A673 (cell line): ENCODE measurements at regions not wholly inside any gene's neighbourhood (a gene's known extent, or its start where the extent isn't known, plus 50 kb on each side); places are given as distances from the start of the nearest gene placed in this dataset.

ENCODE experiments used
- BruUV-seq: library from RNA; stranded (reverse); fragments of 400-500 nt; replicated peaks from 2 replicates; lab custom pipeline; 2021; lab: Mats Ljungman, UMichigan
- CTCF ChIA-PET: fragments of 300-600 bp; sonication (Branson Sonifier 250); formaldehyde crosslinking; loops from one replicate; lab custom pipeline; 2022; ENCODE audit warnings: antibody characterized with exemption; lab: Charles Lee
- POLR2A ChIA-PET: fragments of 300-600 bp; sonication (Branson Sonifier 250); formaldehyde crosslinking; loops from one replicate; lab custom pipeline; 2022; ENCODE audit warnings: antibody characterized with exemption; ENCODE audit not compliant: low non-redundant PET; lab: Charles Lee
- DNase-seq: peaks from one replicate; pipeline ENCODE4 v3.0.0-alpha.2; 2015; ENCODE audit warnings: low spot score
- H3K27ac ChIP-seq: fragments of 200-600 bp; sonication (generic); 2 replicates; pipeline ENCODE4 v1.5.1; 2016; ENCODE audit warnings: mixed run types, low read depth, mild to moderate bottlenecking, mixed read lengths, antibody characterized with exemption, low read length; ENCODE audit not compliant: poor library complexity, severe bottlenecking
- H3K27me3 ChIP-seq: fragments of 200-600 bp; sonication (generic); replicated peaks from 2 replicates; pipeline ENCODE4 v1.6.1; 2017; ENCODE audit warnings: mixed run types, low read depth, mild to moderate bottlenecking, mixed read lengths, antibody characterized with exemption, low read length; ENCODE audit not compliant: insufficient read depth, poor library complexity
- H3K36me3 ChIP-seq: fragments of 200-600 bp; sonication (generic); 2 replicates; pipeline ENCODE4 v1.6.1; 2016; ENCODE audit warnings: mixed run types, mild to moderate bottlenecking, mixed read lengths, antibody characterized with exemption, low read length; ENCODE audit not compliant: insufficient read depth, poor library complexity, severe bottlenecking
- H3K4me1 ChIP-seq: fragments of 200-600 bp; sonication (generic); 2 replicates; pipeline ENCODE4 v1.6.1; 2017; ENCODE audit warnings: mixed run types, mild to moderate bottlenecking, mixed read lengths, antibody characterized with exemption, low read length; ENCODE audit not compliant: insufficient read depth, poor library complexity, severe bottlenecking
- H3K4me3 ChIP-seq: fragments of 200-600 bp; sonication (generic); 2 replicates; pipeline ENCODE4 v1.5.1; 2016; ENCODE audit warnings: low read depth, mixed run types, mild to moderate bottlenecking, mixed read lengths, low read length; ENCODE audit not compliant: poor library complexity, severe bottlenecking
- H3K9me3 ChIP-seq: fragments of 200-600 bp; sonication (generic); 2 replicates; pipeline ENCODE4 v1.6.1; 2016; ENCODE audit warnings: mixed run types, low read depth, mild to moderate bottlenecking, mixed read lengths, antibody characterized with exemption, low read length; ENCODE audit not compliant: poor library complexity, severe bottlenecking
- EZH2 ChIP-seq: fragments of 200-600 bp; sonication (generic); IDR thresholded peaks from 2 replicates; pipeline ENCODE4 v1.6.1; 2017; ENCODE audit warnings: borderline replicate concordance, low read depth, mild to moderate bottlenecking, mixed read lengths, antibody characterized with exemption, low read length; ENCODE audit not compliant: poor library complexity, severe bottlenecking
- intact Hi-C: fragments of 100-400 bp; cut with micrococcal nuclease; formaldehyde crosslinking; loops from one replicate; pipeline ENCODE4 v1.10.0; 2022; ENCODE audit not compliant: unreplicated experiment
- TF ChIP-seq, protein P1 (sequence below): fragments of 300-800, 200-600 bp; sonication (generic); conservative IDR thresholded peaks from 2 replicates; pipeline ENCODE4 v1.5.1; 2017; ENCODE audit warnings: low read depth, mild to moderate bottlenecking, antibody characterized with exemption, low read length, moderate library complexity, mixed read lengths

- Histone ChIP-seq H3K27me3 (no peaks in the 10 kb centered on the region), H3K36me3 (no peaks in the 10 kb centered on the region), H3K9me3 (no peaks in the 10 kb centered on the region), H3K4me1 (no peaks in the 10 kb centered on the region), H3K4me3 (no peak overlapping the region), H3K27ac (no peak overlapping the region)
- TF ChIP-seq, protein P1, sequence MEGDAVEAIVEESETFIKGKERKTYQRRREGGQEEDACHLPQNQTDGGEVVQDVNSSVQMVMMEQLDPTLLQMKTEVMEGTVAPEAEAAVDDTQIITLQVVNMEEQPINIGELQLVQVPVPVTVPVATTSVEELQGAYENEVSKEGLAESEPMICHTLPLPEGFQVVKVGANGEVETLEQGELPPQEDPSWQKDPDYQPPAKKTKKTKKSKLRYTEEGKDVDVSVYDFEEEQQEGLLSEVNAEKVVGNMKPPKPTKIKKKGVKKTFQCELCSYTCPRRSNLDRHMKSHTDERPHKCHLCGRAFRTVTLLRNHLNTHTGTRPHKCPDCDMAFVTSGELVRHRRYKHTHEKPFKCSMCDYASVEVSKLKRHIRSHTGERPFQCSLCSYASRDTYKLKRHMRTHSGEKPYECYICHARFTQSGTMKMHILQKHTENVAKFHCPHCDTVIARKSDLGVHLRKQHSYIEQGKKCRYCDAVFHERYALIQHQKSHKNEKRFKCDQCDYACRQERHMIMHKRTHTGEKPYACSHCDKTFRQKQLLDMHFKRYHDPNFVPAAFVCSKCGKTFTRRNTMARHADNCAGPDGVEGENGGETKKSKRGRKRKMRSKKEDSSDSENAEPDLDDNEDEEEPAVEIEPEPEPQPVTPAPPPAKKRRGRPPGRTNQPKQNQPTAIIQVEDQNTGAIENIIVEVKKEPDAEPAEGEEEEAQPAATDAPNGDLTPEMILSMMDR, result no peak
- TF ChIP-seq EZH2, result no peak
- intact Hi-C loops, result no loop called here
- BruUV-seq, result no TSS peak
- ChIA-PET CTCF (no interaction called here), POLR2A (no interaction called here)
- DNase-seq, result no peak
These were observed 84.8 kb upstream of the MIER3 start for GRCh38 chr5:57036761-57037160.

DNA sequence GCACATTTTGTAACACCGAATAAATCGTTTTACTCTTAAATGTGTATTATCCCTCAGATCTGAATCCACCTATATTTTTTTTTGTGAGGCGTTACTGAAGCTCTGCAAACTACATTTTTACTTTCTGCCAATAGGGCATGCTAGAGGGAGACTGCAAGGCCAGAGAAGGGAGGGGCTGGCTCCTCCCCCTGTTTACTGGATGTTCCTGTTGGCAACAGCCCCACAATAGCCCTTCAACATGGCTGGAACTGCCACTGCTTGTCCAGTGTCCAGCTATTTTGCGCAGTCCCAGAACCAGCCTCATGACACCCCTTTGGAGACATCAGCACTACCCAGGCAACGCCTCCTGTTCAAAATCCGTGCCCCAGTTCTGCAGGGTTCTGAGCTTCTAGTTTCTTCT is 85.4 kb upstream of the MIER3 start:
- CTCF ChIA-PET, result no interaction called here
- no peak for DNase-seq
- H3K27me3 ChIP-seq, result no peaks in the 10 kb centered on the region
- TF ChIP-seq, protein P1, result no peak
- no peak for TF ChIP-seq EZH2
- POLR2A ChIA-PET, result no interaction called here
- H3K9me3 ChIP-seq, result no peaks in the 10 kb centered on the region
- no peaks in the 10 kb centered on the region for H3K36me3 ChIP-seq
- no peaks in the 10 kb centered on the region for H3K4me1 ChIP-seq
- no TSS peak for BruUV-seq
- H3K4me3 ChIP-seq, result no peak overlapping the region
- intact Hi-C loops, result no loop called here
- no peak overlapping the region for H3K27ac ChIP-seq

DNA sequence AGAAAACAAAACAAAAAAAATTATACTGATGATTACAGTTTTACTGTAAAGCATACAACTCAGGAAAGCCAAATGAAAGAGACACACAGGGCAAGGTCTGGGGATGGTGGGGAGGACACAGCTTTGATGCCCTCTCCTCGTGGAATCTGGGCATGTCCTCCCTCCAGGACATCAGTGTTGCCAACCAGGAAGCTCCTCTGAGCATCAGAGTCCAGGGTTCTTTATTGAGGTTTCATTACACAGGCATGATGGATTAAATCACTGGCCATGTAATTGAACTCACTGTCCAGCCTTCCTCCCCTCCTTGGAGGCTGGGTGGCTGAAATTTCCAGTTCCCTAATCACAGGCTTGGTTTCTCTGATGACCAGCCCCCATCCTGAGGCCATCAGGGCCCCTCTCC is 89.6 kb upstream of the MIER3 start:
- Histone ChIP-seq H3K27me3 (no peaks in the 10 kb centered on the region), H3K4me3 (no peak overlapping the region), H3K4me1 (no peaks in the 10 kb centered on the region), H3K27ac (no peak overlapping the region), H3K9me3 (no peaks in the 10 kb centered on the region), H3K36me3 (no peaks in the 10 kb centered on the region)
- DNase-seq, result no peak
- TF ChIP-seq, protein P1, result no peak
- TF ChIP-seq EZH2, result no peak
- intact Hi-C loops, result no loop called here
- BruUV-seq, result no TSS peak
- POLR2A ChIA-PET, result no interaction called here
- CTCF ChIA-PET, result no interaction called here
